Brain microvascular endothelial cell (primary cell): ENCODE measurements at regions not wholly inside any gene's neighbourhood (a gene's known extent, or its start where the extent isn't known, plus 50 kb on each side); places are given as distances from the start of the nearest gene placed in this dataset.
"Not testable (repeated sequence)": the region's sequence is repeated elsewhere in the genome, so short reads cannot be mapped to it uniquely, and the experiment has no call there.

Experiments used
- DNase-seq: peaks from one replicate; pipeline ENCODE4 v3.0.0-alpha.2; 2020
- H3K27ac ChIP-seq: fragments of 250-450 bp; sonication (Bioruptor Pico); 2 replicates; pipeline ENCODE4 v1.5.1; 2020; ENCODE audit warnings: mild to moderate bottlenecking, moderate library complexity
- H3K27me3 ChIP-seq: fragments of 250-450 bp; sonication (Bioruptor Pico); replicated peaks from 2 replicates; pipeline ENCODE4 v1.5.1; 2020; ENCODE audit warnings: mild to moderate bottlenecking
- H3K36me3 ChIP-seq: fragments of 250-450 bp; sonication (Bioruptor Pico); replicated peaks from 2 replicates; pipeline ENCODE4 v1.5.1; 2020; ENCODE audit warnings: mild to moderate bottlenecking
- H3K4me3 ChIP-seq: 2 replicates; pipeline ENCODE4 v1.5.1; 2011; ENCODE audit warnings: low read depth, mild to moderate bottlenecking, control low read depth, low read length, moderate library complexity
- in situ Hi-C: cut with HindIII; loops from 2 replicates; pipeline ENCODE4 v1.10.0; 2017; ENCODE audit warnings: low sequenced_read_pairs, low pct_ligation_motif_present
- TF ChIP-seq, protein P1 (sequence below): IDR thresholded peaks from 2 replicates; pipeline ENCODE4 v1.5.1; 2011; ENCODE audit warnings: low read depth, mild to moderate bottlenecking, moderate library complexity, low read length, control low read depth, inconsistent platforms; ENCODE audit errors: missing control alignments

DNA sequence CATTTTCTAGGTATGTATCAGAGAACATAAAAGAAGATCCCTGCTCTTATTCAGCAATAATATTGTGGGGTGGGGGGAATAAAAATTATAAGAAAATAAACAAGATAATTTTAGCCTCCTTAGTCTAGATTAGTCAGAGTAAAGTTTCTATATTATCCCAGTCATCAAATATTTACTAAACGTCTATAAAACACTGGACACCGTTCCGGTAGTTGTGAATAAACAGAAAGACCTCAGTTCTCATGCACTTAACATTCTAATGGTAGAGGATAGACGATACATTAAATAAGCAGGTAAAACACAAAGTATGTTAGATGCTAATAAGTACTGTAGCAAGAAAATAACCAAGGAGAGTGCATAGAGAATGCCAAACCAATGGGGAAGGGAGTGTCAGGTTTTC lies 425.0 kb downstream of the GBE1 start:
- in situ Hi-C loops, result no loop called here
- H3K36me3 ChIP-seq, result no peaks in the 10 kb centered on the region
- H3K27ac ChIP-seq, result no peak overlapping the region
- no peaks in the 10 kb centered on the region for H3K27me3 ChIP-seq
- no peak for DNase-seq
- no peak overlapping the region for H3K4me3 ChIP-seq
- TF ChIP-seq, protein P1, sequence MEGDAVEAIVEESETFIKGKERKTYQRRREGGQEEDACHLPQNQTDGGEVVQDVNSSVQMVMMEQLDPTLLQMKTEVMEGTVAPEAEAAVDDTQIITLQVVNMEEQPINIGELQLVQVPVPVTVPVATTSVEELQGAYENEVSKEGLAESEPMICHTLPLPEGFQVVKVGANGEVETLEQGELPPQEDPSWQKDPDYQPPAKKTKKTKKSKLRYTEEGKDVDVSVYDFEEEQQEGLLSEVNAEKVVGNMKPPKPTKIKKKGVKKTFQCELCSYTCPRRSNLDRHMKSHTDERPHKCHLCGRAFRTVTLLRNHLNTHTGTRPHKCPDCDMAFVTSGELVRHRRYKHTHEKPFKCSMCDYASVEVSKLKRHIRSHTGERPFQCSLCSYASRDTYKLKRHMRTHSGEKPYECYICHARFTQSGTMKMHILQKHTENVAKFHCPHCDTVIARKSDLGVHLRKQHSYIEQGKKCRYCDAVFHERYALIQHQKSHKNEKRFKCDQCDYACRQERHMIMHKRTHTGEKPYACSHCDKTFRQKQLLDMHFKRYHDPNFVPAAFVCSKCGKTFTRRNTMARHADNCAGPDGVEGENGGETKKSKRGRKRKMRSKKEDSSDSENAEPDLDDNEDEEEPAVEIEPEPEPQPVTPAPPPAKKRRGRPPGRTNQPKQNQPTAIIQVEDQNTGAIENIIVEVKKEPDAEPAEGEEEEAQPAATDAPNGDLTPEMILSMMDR, result no peak

DNA sequence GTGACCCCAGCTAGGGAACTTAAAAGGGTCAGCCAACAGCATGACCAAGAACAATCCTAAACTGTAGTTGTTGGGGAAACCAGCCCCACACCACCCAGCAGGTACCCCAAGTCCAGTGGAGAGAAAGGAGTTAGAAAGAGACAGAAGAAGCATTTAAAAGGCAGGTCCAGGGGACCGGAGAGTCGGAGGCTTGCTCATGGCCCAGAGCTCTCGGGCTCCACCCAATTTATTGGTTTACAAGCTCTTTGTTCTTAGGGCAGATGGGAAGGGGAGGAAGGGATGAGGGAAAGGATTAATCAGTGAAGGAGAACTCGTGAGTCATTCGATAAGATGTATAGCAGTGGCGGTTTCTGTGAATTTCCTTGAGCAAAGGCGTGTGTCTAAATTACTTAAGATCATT lies 431.6 kb downstream of the GBE1 start:
- H3K27ac ChIP-seq, H3K36me3 ChIP-seq, DNase-seq, H3K4me3 ChIP-seq, H3K27me3 ChIP-seq, in situ Hi-C loops: not testable (repeated sequence)

DNA sequence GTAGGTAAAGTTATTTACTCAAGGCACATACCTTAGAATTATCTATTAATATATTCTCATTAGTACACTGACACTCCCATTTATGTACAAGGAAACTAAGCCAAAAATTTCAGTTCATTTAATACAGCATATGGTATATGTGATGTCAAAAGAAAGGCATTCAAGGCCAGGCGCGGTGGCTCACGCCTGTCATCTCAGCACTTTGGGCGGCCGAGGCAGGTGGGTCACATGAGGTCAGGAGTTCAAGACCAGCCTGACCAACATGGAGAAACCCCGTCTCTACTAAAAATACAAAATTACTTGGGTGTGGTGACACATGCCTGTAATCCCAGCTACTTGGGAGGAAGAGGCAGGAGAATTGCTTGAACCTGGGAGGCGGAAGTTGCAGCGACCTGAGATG lies 435.2 kb downstream of the GBE1 start:
- Histone ChIP-seq H3K36me3 (no peaks in the 10 kb centered on the region), H3K27ac (no peak overlapping the region), H3K27me3 (no peaks in the 10 kb centered on the region), H3K4me3 (no peak overlapping the region)
- in situ Hi-C loops, result no loop called here
- TF ChIP-seq, protein P1, result no peak
- no peak for DNase-seq

- Histone ChIP-seq H3K4me3 (no peak overlapping the region), H3K27ac (no peak overlapping the region), H3K27me3 (no peaks in the 10 kb centered on the region), H3K36me3 (no peaks in the 10 kb centered on the region)
- TF ChIP-seq, protein P1, result no peak
- in situ Hi-C loops, result no loop called here
- no peak for DNase-seq
Measured at GRCh38 chr3:81320862-81321261, 440.6 kb downstream of the GBE1 start.

GRCh38 chr3:81315030-81315429 lies 446.4 kb downstream of the GBE1 start:
- Histone ChIP-seq H3K36me3 (no peaks in the 10 kb centered on the region), H3K4me3 (no peak overlapping the region), H3K27me3 (no peaks in the 10 kb centered on the region), H3K27ac (no peak overlapping the region)
- DNase-seq, result no peak
- TF ChIP-seq, protein P1, result no peak
- in situ Hi-C loops, result no loop called here

DNA sequence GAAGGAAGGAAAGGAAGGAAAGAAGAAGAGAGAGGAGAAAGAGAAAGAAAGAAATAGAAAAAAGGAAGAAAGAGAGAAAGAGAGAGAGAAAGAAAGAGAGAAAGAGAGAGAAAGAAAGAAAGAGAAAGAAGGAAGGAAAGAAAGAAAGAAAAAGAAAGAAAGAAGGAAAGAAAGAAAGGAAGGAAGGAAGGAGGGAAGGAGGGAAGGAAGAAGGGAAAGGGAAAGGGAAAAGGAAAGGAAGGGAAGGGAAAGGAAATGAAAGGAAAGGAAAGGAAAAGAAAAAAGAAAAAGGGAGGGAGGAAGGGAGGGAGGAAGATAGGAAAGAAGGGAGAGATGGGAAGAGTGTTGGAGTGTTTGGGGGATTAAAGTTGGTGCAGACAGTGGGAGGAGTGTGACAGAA lies 450.1 kb downstream of the GBE1 start:
- H3K27me3 ChIP-seq, result no peaks in the 10 kb centered on the region
- H3K36me3 ChIP-seq, result no peaks in the 10 kb centered on the region
- DNase-seq, result no peak
- no peak overlapping the region for H3K27ac ChIP-seq
- in situ Hi-C loops, result no loop called here
- TF ChIP-seq, protein P1, result no peak
- H3K4me3 ChIP-seq, result no peak overlapping the region
